Mesendoderm (in vitro differentiated cells): ENCODE measurements at regions not wholly inside any gene's neighbourhood (a gene's known extent, or its start where the extent isn't known, plus 50 kb on each side); places are given as distances from the start of the nearest gene placed in this dataset.

Experiments used
- DNase-seq: peaks from one replicate; pipeline ENCODE4 v3.0.0; 2013
- H2AK5ac ChIP-seq: 2 replicates; pipeline ENCODE4 v1.6.1; 2013; ENCODE audit warnings: low read length, inconsistent platforms
- H2BK120ac ChIP-seq: 2 replicates; pipeline ENCODE4 v1.6.1; 2013; ENCODE audit warnings: low read depth, mild to moderate bottlenecking, low read length, moderate library complexity, mixed read lengths
- H2BK15ac ChIP-seq: replicated peaks from 2 replicates; pipeline ENCODE4 v1.6.1; 2013; ENCODE audit warnings: low read depth, mild to moderate bottlenecking, moderate library complexity
- H2BK5ac ChIP-seq: 2 replicates; pipeline ENCODE4 v1.6.1; 2013; ENCODE audit warnings: low read length, inconsistent platforms
- H3K18ac ChIP-seq: 2 replicates; pipeline ENCODE4 v1.6.1; 2013; ENCODE audit warnings: mild to moderate bottlenecking, low read length, mixed read lengths
- H3K23ac ChIP-seq: one replicate; pipeline ENCODE4 v1.6.1; 2013; ENCODE audit warnings: low read length
- H3K27ac ChIP-seq: 2 replicates; pipeline ENCODE4 v1.5.1; 2013; ENCODE audit warnings: low read depth, mild to moderate bottlenecking, inconsistent platforms, low read length, moderate library complexity
- H3K27me3 ChIP-seq: 2 replicates; pipeline ENCODE4 v1.6.1; 2013; ENCODE audit warnings: low read length, control low read depth, mild to moderate bottlenecking, inconsistent platforms; ENCODE audit not compliant: insufficient read depth, poor library complexity
- H3K36me3 ChIP-seq: 2 replicates; pipeline ENCODE4 v1.6.1; 2013; ENCODE audit warnings: low read length, inconsistent platforms; ENCODE audit not compliant: control insufficient read depth, insufficient read depth
- H3K4ac ChIP-seq: one replicate; pipeline ENCODE4 v1.6.1; 2013; ENCODE audit warnings: low read depth, mild to moderate bottlenecking, low read length, moderate library complexity
- H3K4me1 ChIP-seq: 2 replicates; pipeline ENCODE4 v1.6.1; 2013; ENCODE audit warnings: low read depth, low read length, inconsistent platforms; ENCODE audit not compliant: control insufficient read depth
- H3K4me2 ChIP-seq: 2 replicates; pipeline ENCODE4 v1.6.1; 2013; ENCODE audit warnings: low read length
- H3K4me3 ChIP-seq: 2 replicates; pipeline ENCODE4 v1.5.1; 2013; ENCODE audit warnings: mild to moderate bottlenecking, low read length
- H3K56ac ChIP-seq: one replicate; pipeline ENCODE4 v1.6.1; 2013; ENCODE audit warnings: low read length
- H3K79me1 ChIP-seq: 2 replicates; pipeline ENCODE4 v1.6.1; 2013; ENCODE audit warnings: low read length, inconsistent platforms
- H3K79me2 ChIP-seq: 2 replicates; pipeline ENCODE4 v1.6.1; 2013; ENCODE audit warnings: mild to moderate bottlenecking, low read length; ENCODE audit not compliant: control insufficient read depth, insufficient read depth
- H3K9ac ChIP-seq: 2 replicates; pipeline ENCODE4 v1.6.1; 2013; ENCODE audit warnings: low read length, inconsistent platforms
- H4K5ac ChIP-seq: one replicate; pipeline ENCODE4 v1.6.1; 2013; ENCODE audit warnings: low read length
- H4K8ac ChIP-seq: one replicate; pipeline ENCODE4 v1.6.1; 2013; ENCODE audit warnings: low read depth, mild to moderate bottlenecking, control low read depth, low read length, moderate library complexity
- WGBS: extraction: QIAGEN DNeasy Blood & Tissue Kit; methylation state at CpG from one replicate; pipeline ENCODE4 v1.1.7; 2013; ENCODE audit warnings: low lambda C conversion rate, missing lambda C conversion rate; ENCODE audit not compliant: insufficient coverage; ENCODE audit errors: extremely low coverage; 5-methylcytosine and 5-hydroxymethylcytosine counted together

DNA sequence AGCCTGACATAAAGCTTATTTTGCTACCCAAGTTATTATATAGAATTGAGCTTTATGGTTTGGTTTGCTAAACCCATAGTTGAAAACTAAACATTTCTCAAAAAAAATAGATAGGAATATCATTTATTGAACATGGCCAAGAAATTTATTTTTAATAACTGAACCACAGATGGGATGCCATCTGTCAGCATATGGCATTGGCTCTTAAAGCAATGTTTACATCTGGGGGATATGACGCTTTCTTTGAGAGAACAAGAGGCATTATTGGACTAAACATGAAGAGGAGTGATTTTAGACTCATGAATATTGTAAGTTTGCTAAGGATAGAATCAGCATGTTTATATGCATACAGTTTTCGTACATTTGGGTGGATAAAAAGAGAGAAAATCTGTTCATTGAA is 132.6 kb upstream of the SLIT2 start:
- H3K4me2 ChIP-seq = no peak overlapping the region

GRCh38 chr4:20109391-20109790 is 142.3 kb upstream of the SLIT2 start:
- Histone ChIP-seq H3K79me2 (no peaks in the 10 kb centered on the region), H2AK5ac (no peak overlapping the region), H3K4me3 (no peak overlapping the region), H3K27me3 (no peaks in the 10 kb centered on the region), H3K56ac (no peak overlapping the region), H3K27ac (no peak overlapping the region), H4K8ac (no peak overlapping the region), H3K4me1 (no peaks in the 10 kb centered on the region), H3K18ac (no peak overlapping the region), H2BK15ac (no peak overlapping the region), H3K9ac (no peak overlapping the region), H2BK5ac (no peak overlapping the region), H3K4me2 (no peak overlapping the region), H3K23ac (no peak overlapping the region), H3K36me3 (no peaks in the 10 kb centered on the region), H2BK120ac (no peak overlapping the region), H4K5ac (no peak overlapping the region), H3K4ac (no peak overlapping the region), H3K79me1 (no peaks in the 10 kb centered on the region)
- WGBS = no CpG with 5 or more reads among the region's 3 CpGs
- no peak for DNase-seq

More for the DNA sequence above, 132.6 kb upstream of the SLIT2 start:
- H2AK5ac ChIP-seq = no peak overlapping the region
- H3K9ac ChIP-seq = no peak overlapping the region
- H3K27me3 ChIP-seq = no peaks in the 10 kb centered on the region
- H4K8ac ChIP-seq = no peak overlapping the region
- H2BK120ac ChIP-seq = no peak overlapping the region
- H4K5ac ChIP-seq = no peak overlapping the region
- no peak for DNase-seq
- H3K18ac ChIP-seq = no peak overlapping the region
- no peak overlapping the region for H2BK5ac ChIP-seq
- H3K56ac ChIP-seq = no peak overlapping the region
- no peaks in the 10 kb centered on the region for H3K36me3 ChIP-seq
- no peak overlapping the region for H3K27ac ChIP-seq
- no peak overlapping the region for H3K4me3 ChIP-seq
- H3K79me1 ChIP-seq = no peaks in the 10 kb centered on the region
- H2BK15ac ChIP-seq = no peak overlapping the region
- no CpG with 5 or more reads among the region's 2 CpGs for WGBS
- no peak overlapping the region for H3K23ac ChIP-seq
- no peak overlapping the region for H3K4ac ChIP-seq
- no peaks in the 10 kb centered on the region for H3K4me1 ChIP-seq
- no peaks in the 10 kb centered on the region for H3K79me2 ChIP-seq

GRCh38 chr4:20106921-20107320 is 144.8 kb upstream of the SLIT2 start:
- H3K18ac ChIP-seq = no peak overlapping the region
- H3K4me1 ChIP-seq = no peaks in the 10 kb centered on the region
- H3K27ac ChIP-seq = no peak overlapping the region
- H3K79me2 ChIP-seq = no peaks in the 10 kb centered on the region
- H3K36me3 ChIP-seq = no peaks in the 10 kb centered on the region
- no peak for DNase-seq
- no peak overlapping the region for H2BK15ac ChIP-seq
- no peak overlapping the region for H3K4me2 ChIP-seq
- no peak overlapping the region for H3K4ac ChIP-seq
- no peak overlapping the region for H2BK120ac ChIP-seq
- WGBS = no CpG with 5 or more reads among the region's 2 CpGs
- no peaks in the 10 kb centered on the region for H3K27me3 ChIP-seq
- H3K9ac ChIP-seq = no peak overlapping the region
- H3K56ac ChIP-seq = no peak overlapping the region
- H3K79me1 ChIP-seq = no peaks in the 10 kb centered on the region
- H2AK5ac ChIP-seq = no peak overlapping the region
- H3K23ac ChIP-seq = no peak overlapping the region
- H2BK5ac ChIP-seq = no peak overlapping the region
- H4K5ac ChIP-seq = no peak overlapping the region
- no peak overlapping the region for H3K4me3 ChIP-seq
- H4K8ac ChIP-seq = no peak overlapping the region

DNA sequence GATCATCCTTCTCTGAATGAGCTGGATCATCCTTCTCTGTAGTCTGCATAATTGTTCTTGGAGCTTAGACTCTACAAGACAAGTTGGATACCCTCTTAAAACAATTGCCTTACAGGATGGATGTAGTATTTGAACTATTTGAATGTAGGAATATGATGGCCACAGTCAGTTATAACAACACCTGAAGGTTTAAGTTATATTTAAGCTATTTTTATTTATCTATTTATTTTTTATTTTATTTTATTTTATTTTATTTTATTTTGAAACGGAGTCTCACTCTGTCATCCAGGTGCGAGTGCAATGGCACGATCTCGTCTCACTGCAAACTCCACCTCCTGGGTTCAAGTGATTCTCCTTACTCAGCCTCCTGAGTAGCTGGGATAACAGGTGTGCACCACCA is 149.9 kb upstream of the SLIT2 start:
- no CpG with 5 or more reads among the region's 4 CpGs for WGBS

DNA sequence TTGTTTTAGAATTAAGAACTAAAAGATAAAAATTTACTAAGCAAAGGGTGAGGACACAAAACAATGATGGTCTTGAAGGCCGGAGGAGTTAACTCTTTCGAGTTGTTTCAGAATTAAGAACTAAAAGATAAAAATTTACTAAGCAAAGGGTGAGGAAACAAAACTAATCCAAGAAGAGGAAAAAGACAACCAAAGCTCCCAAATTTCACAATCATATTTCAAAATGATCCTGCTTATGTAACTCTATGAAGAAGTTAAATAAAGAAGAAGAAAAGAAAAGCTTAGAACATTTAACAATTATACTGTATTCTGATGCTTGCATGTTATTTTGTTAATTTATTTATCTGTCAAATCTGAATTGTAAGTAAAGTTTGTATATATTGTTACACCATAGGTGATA is 154.8 kb upstream of the SLIT2 start:
- WGBS = no CpG with 5 or more reads among the region's 2 CpGs
- H3K79me1 ChIP-seq = no peaks in the 10 kb centered on the region
- no peak overlapping the region for H2BK5ac ChIP-seq
- H2BK120ac ChIP-seq = no peak overlapping the region
- H3K56ac ChIP-seq = no peak overlapping the region
- H3K4ac ChIP-seq = no peak overlapping the region
- no peak overlapping the region for H2BK15ac ChIP-seq
- no peaks in the 10 kb centered on the region for H3K79me2 ChIP-seq
- no peak for DNase-seq
- H3K4me2 ChIP-seq = no peak overlapping the region
- no peak overlapping the region for H3K23ac ChIP-seq
- no peak overlapping the region for H4K5ac ChIP-seq
- H3K27me3 ChIP-seq = no peaks in the 10 kb centered on the region
- H3K4me3 ChIP-seq = no peak overlapping the region
- H3K18ac ChIP-seq = no peak overlapping the region
- no peak overlapping the region for H2AK5ac ChIP-seq
- no peak overlapping the region for H3K27ac ChIP-seq
- H3K9ac ChIP-seq = no peak overlapping the region
- H4K8ac ChIP-seq = no peak overlapping the region
- H3K36me3 ChIP-seq = no peaks in the 10 kb centered on the region
- no peaks in the 10 kb centered on the region for H3K4me1 ChIP-seq

More for the DNA sequence above, 149.9 kb upstream of the SLIT2 start:
- Histone ChIP-seq H3K4me3 (no peak overlapping the region), H2BK120ac (no peak overlapping the region), H3K79me2 (no peaks in the 10 kb centered on the region), H3K4ac (no peak overlapping the region), H4K8ac (no peak overlapping the region), H3K27me3 (no peaks in the 10 kb centered on the region), H3K36me3 (no peaks in the 10 kb centered on the region), H2BK15ac (no peak overlapping the region), H3K18ac (no peak overlapping the region), H3K56ac (no peak overlapping the region), H3K23ac (no peak overlapping the region), H4K5ac (no peak overlapping the region), H2AK5ac (no peak overlapping the region), H2BK5ac (no peak overlapping the region), H3K9ac (no peak overlapping the region), H3K79me1 (no peaks in the 10 kb centered on the region), H3K4me1 (no peaks in the 10 kb centered on the region), H3K27ac (no peak overlapping the region), H3K4me2 (no peak overlapping the region)
- DNase-seq = no peak

DNA sequence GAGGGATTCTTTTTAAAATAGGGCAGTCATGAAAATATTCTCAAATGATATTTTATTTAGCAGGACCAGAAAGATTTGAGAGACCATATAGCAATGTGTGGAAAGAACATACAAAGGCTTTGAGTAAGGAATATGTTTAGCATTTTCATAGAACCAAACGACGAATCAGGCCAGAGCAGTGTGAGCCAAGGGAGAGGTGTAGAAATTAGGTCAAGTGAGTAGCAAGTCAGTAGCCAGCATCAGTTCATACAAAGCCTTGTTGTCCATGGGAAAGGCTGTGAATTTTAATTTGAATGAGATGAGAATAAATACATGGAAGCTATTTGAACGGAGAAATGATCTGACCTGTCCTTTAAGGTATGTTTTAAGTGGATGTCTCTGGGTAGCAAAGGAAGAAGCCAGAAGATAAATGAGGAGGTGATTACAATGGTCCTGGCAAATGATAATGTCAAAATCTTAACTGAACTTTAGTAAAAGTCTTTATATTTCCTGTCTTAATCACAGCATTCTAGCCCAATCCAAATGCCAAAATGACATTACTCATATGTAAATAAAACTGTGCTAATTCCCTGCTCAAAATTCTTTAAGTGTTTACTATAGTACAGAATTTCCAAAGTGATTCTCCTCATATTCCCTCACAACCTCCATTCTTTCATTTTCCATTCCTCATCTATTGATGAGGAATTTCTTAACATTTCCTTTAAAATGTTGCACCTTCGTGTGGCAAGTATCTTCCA is 155.7 kb upstream of the SLIT2 start:
- Histone ChIP-seq H3K36me3 (no peaks in the 10 kb centered on the region), H2BK15ac (no peak overlapping the region)

More for the DNA sequence above, 155.7 kb upstream of the SLIT2 start:
- no peaks in the 10 kb centered on the region for H3K4me1 ChIP-seq
- H2BK5ac ChIP-seq = no peak overlapping the region
- H3K9ac ChIP-seq = no peak overlapping the region
- no peak for DNase-seq
- no peak overlapping the region for H3K27ac ChIP-seq
- H4K5ac ChIP-seq = no peak overlapping the region
- H3K27me3 ChIP-seq = no peaks in the 10 kb centered on the region
- H3K56ac ChIP-seq = no peak overlapping the region
- no peak overlapping the region for H4K8ac ChIP-seq
- H2AK5ac ChIP-seq = no peak overlapping the region
- H3K4ac ChIP-seq = no peak overlapping the region
- no peaks in the 10 kb centered on the region for H3K79me2 ChIP-seq
- no peak overlapping the region for H3K4me3 ChIP-seq
- WGBS = 100% methylated on average over 1 of the region's 4 CpGs
- H3K18ac ChIP-seq = no peak overlapping the region
- no peak overlapping the region for H3K23ac ChIP-seq
- no peak overlapping the region for H3K4me2 ChIP-seq
- no peak overlapping the region for H2BK120ac ChIP-seq
- H3K79me1 ChIP-seq = no peaks in the 10 kb centered on the region
